Keratinocyte (primary cell): ENCODE measurements at regions not wholly inside any gene's neighbourhood (a gene's known extent, or its start where the extent isn't known, plus 50 kb on each side); places are given as distances from the start of the nearest gene placed in this dataset.

Experiments used
- EZH2 ChIP-seq: IDR thresholded peaks from one replicate; pipeline ENCODE4 v1.6.1; 2012; ENCODE audit warnings: inconsistent platforms, mild to moderate bottlenecking, low read length, moderate library complexity
- TF ChIP-seq, protein P1 (sequence below), 3 experiments: IDR thresholded peaks in 1 of 3; conservative IDR thresholded peaks in 1 of 3; optimal IDR thresholded peaks in 1 of 3; 2 replicates in 2 of 3; 3 replicates in 1 of 3; pipeline versions ENCODE3 to v1.5.1; 2011; ENCODE audit warnings: low read length in 3 of 3, mild to moderate bottlenecking in 3 of 3, moderate library complexity in 2 of 3, control low read depth in 1 of 3, inconsistent platforms in 1 of 3; ENCODE audit not compliant: insufficient read depth in 2 of 3; ENCODE audit errors: extremely low read depth in 1 of 3

DNA sequence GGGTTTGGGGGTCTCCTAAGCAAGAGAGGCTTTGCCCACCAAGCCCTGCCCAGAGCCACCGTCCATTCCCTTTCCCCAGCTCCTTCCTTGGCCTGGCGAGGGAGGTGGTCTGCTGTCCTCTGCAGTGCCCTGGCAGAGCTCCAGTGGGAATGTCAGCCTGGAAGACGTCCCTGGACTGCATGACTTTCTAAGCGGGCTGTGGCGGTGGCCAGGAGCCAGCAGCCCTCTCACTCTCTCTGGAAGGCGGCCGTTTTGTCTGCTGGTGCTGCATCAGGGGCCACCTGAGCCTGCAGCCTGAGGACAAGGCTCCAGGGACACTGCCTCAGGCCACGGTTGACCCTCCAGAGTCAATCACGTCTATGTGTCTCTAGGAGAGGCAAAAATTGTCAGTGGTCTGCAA lies 271.0 kb downstream of the SKAP2 start:
- TF ChIP-seq, protein P1, sequence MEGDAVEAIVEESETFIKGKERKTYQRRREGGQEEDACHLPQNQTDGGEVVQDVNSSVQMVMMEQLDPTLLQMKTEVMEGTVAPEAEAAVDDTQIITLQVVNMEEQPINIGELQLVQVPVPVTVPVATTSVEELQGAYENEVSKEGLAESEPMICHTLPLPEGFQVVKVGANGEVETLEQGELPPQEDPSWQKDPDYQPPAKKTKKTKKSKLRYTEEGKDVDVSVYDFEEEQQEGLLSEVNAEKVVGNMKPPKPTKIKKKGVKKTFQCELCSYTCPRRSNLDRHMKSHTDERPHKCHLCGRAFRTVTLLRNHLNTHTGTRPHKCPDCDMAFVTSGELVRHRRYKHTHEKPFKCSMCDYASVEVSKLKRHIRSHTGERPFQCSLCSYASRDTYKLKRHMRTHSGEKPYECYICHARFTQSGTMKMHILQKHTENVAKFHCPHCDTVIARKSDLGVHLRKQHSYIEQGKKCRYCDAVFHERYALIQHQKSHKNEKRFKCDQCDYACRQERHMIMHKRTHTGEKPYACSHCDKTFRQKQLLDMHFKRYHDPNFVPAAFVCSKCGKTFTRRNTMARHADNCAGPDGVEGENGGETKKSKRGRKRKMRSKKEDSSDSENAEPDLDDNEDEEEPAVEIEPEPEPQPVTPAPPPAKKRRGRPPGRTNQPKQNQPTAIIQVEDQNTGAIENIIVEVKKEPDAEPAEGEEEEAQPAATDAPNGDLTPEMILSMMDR (optimal IDR thresholded peaks at IDR 0.05 in 1 of 3, IDR thresholded peaks at IDR 0.05 in 1 of 3, conservative IDR thresholded peaks at IDR 0.05 in 1 of 3; ENCODE audit: extremely low read depth in 1 of 3, insufficient read depth in 2 of 3, low read length in 3 of 3), result no peak
- no peak for TF ChIP-seq EZH2
